H1 (cell line): ENCODE measurements at regions not wholly inside any gene's neighbourhood (a gene's known extent, or its start where the extent isn't known, plus 50 kb on each side); places are given as distances from the start of the nearest gene placed in this dataset.

Source experiments
- CTCF ChIA-PET: fragments of 300-600 bp; sonication (Branson Sonifier 250); formaldehyde crosslinking; loops from one replicate; lab custom pipeline; 2021; ENCODE audit not compliant: partially characterized antibody; lab: Charles Lee
- POLR2A ChIA-PET: fragments of 300-600 bp; sonication (Branson Sonifier 250); formaldehyde crosslinking; loops from one replicate; lab custom pipeline; 2021; ENCODE audit warnings: inconsistent platforms; ENCODE audit not compliant: partially characterized antibody; lab: Charles Lee
- DNase-seq, 2 experiments: peaks; one replicate each; pipeline versions ENCODE4 v3.0.0 to v3.0.0-alpha.2; 2010 to 2022; ENCODE audit warnings: low spot score in 2 of 2, low read depth in 1 of 2, mixed read lengths in 1 of 2
- FAIRE-seq: peaks from 2 replicates; lab custom pipeline; 2011; peaks lifted over from hg19 to GRCh38; lab: Jason Lieb, UNC
- H2AFZ ChIP-seq: 2 replicates; pipeline ENCODE4 v1.8.1; 2012; ENCODE audit warnings: low read length, inconsistent platforms
- H2AK5ac ChIP-seq: 2 replicates; pipeline ENCODE4 v1.6.1; 2013; ENCODE audit warnings: low read depth, low read length
- H2BK120ac ChIP-seq: replicated peaks from 2 replicates; pipeline ENCODE3; 2013; ENCODE audit warnings: low read depth, low read length, inconsistent platforms
- H2BK12ac ChIP-seq: 2 replicates; pipeline ENCODE4 v1.6.1; 2013; ENCODE audit warnings: low read depth, low read length
- H2BK15ac ChIP-seq: 2 replicates; pipeline ENCODE4 v1.6.1; 2013; ENCODE audit warnings: low read length
- H2BK20ac ChIP-seq: 2 replicates; pipeline ENCODE4 v1.6.1; 2013; ENCODE audit warnings: low read length
- H2BK5ac ChIP-seq: 2 replicates; pipeline ENCODE4 v1.6.1; 2013; ENCODE audit warnings: low read depth, low read length
- H3K14ac ChIP-seq: 2 replicates; pipeline ENCODE4 v1.6.1; 2013; ENCODE audit warnings: inconsistent platforms; ENCODE audit not compliant: insufficient read length
- H3K18ac ChIP-seq: 2 replicates; pipeline ENCODE4 v1.6.1; 2013; ENCODE audit warnings: low read length; ENCODE audit errors: extremely low read depth
- H3K23ac ChIP-seq: 2 replicates; pipeline ENCODE4 v1.6.1; 2013; ENCODE audit warnings: inconsistent platforms; ENCODE audit not compliant: insufficient read length
- H3K23me2 ChIP-seq: 2 replicates; pipeline ENCODE4 v1.6.1; 2013; ENCODE audit warnings: low read depth, low read length
- H3K27ac ChIP-seq: 2 replicates; pipeline ENCODE4 v1.6.1; 2011; ENCODE audit warnings: low read depth, low read length, inconsistent platforms
- H3K27me3 ChIP-seq, 4 experiments: replicated peaks in 1 of 4; 1 replicate in 1 of 4; 2 replicates in 3 of 4; pipeline versions ENCODE4 v1.6.1 to v1.8.1; 2011 to 2013; ENCODE audit warnings: low read length in 3 of 4, mild to moderate bottlenecking in 3 of 4, inconsistent platforms in 2 of 4, mixed read lengths in 2 of 4, moderate library complexity in 1 of 4; ENCODE audit not compliant: control insufficient read depth in 3 of 4, insufficient read depth in 3 of 4; ENCODE audit errors: extremely low read depth in 1 of 4
- H3K36me3 ChIP-seq, 4 experiments: 2 replicates each; pipeline versions ENCODE4 v1.6.1 to v1.8.1; 2011 to 2013; ENCODE audit warnings: mild to moderate bottlenecking in 4 of 4, low read length in 3 of 4, moderate library complexity in 2 of 4, control low read depth in 1 of 4, inconsistent platforms in 1 of 4; ENCODE audit not compliant: insufficient read depth in 4 of 4, control insufficient read depth in 2 of 4
- H3K4ac ChIP-seq: replicated peaks from 2 replicates; pipeline ENCODE3; 2013; ENCODE audit warnings: low read length, low read depth, mixed read lengths, inconsistent platforms; ENCODE audit not compliant: insufficient read length
- H3K4me1 ChIP-seq, 4 experiments: replicated peaks in 1 of 4; 1 replicate in 1 of 4; 2 replicates in 3 of 4; pipeline versions ENCODE4 v1.6.1 to v1.8.1; 2011 to 2013; ENCODE audit warnings: low read length in 3 of 4, inconsistent platforms in 2 of 4, mixed read lengths in 1 of 4; ENCODE audit not compliant: insufficient read depth in 4 of 4, control insufficient read depth in 3 of 4
- H3K4me2 ChIP-seq, 2 experiments: 2 replicates each; pipeline versions ENCODE4 v1.6.1 to v1.8.1; 2011 to 2013; ENCODE audit warnings: low read depth in 2 of 2, low read length in 2 of 2, control low read depth in 1 of 2, inconsistent platforms in 1 of 2, mild to moderate bottlenecking in 1 of 2; ENCODE audit not compliant: insufficient read depth in 1 of 2
- H3K4me3 ChIP-seq, 4 experiments: fragments of 200-600, 300-600 bp in 1 of 4; sonication (generic), shearing (Covaris generic), sonication (Bioruptor Twin) in 1 of 4; 2 replicates each; pipeline versions ENCODE4 v1.5.1 to v1.8.1; 2011 to 2016; ENCODE audit warnings: low read length in 4 of 4, low read depth in 3 of 4, control low read depth in 2 of 4, inconsistent platforms in 2 of 4, mild to moderate bottlenecking in 2 of 4, mixed read lengths in 1 of 4, moderate library complexity in 1 of 4; ENCODE audit not compliant: insufficient read depth in 2 of 4; ENCODE audit errors: extremely low read depth in 1 of 4
- H3K56ac ChIP-seq: replicated peaks from 2 replicates; pipeline ENCODE3; 2013; ENCODE audit warnings: low read depth, mild to moderate bottlenecking, mixed read lengths, low read length, inconsistent platforms; ENCODE audit not compliant: insufficient read length
- H3K79me1 ChIP-seq: 2 replicates; pipeline ENCODE4 v1.6.1; 2013; ENCODE audit warnings: low read depth, low read length, control low read depth
- H3K79me2 ChIP-seq, 2 experiments: 2 replicates each; pipeline versions ENCODE4 v1.6.1 to v1.8.1; 2012 to 2013; ENCODE audit warnings: low read length in 2 of 2, mild to moderate bottlenecking in 2 of 2, inconsistent platforms in 1 of 2; ENCODE audit not compliant: insufficient read depth in 2 of 2, control insufficient read depth in 1 of 2
- H3K9ac ChIP-seq, 4 experiments: replicated peaks in 1 of 4; 1 replicate in 1 of 4; 2 replicates in 3 of 4; pipeline versions ENCODE4 v1.6.1 to v1.8.1; 2011 to 2013; ENCODE audit warnings: low read depth in 3 of 4, low read length in 3 of 4, control low read depth in 2 of 4, mild to moderate bottlenecking in 2 of 4, moderate library complexity in 2 of 4, inconsistent platforms in 1 of 4; ENCODE audit errors: extremely low read depth in 1 of 4
- H3K9me3 ChIP-seq, 2 experiments: 2 replicates each; pipeline versions ENCODE4 v1.6.1 to v1.8.1; 2012 to 2013; ENCODE audit warnings: mild to moderate bottlenecking in 2 of 2, moderate library complexity in 2 of 2, control low read depth in 1 of 2, inconsistent platforms in 1 of 2, low read depth in 1 of 2, low read length in 1 of 2, mixed read lengths in 1 of 2; ENCODE audit not compliant: insufficient read depth in 2 of 2
- H4K20me1 ChIP-seq, 2 experiments: replicated peaks in 1 of 2; 2 replicates each; pipeline versions ENCODE3 to v1.8.1; 2011 to 2013; ENCODE audit warnings: inconsistent platforms in 2 of 2, low read length in 2 of 2, mild to moderate bottlenecking in 1 of 2; ENCODE audit not compliant: insufficient read depth in 2 of 2, control insufficient read depth in 1 of 2
- H4K5ac ChIP-seq: 2 replicates; pipeline ENCODE4 v1.6.1; 2013; ENCODE audit warnings: low read length, low read depth, mixed read lengths, inconsistent platforms; ENCODE audit not compliant: insufficient read length
- H4K8ac ChIP-seq: 2 replicates; pipeline ENCODE4 v1.8.0; 2013; ENCODE audit warnings: mild to moderate bottlenecking, moderate library complexity, low read length, inconsistent platforms; ENCODE audit not compliant: insufficient read depth; ENCODE audit errors: extremely low read depth
- H4K91ac ChIP-seq: replicated peaks from 2 replicates; pipeline ENCODE3; 2013; ENCODE audit warnings: low read length, mixed read lengths, inconsistent platforms; ENCODE audit not compliant: insufficient read length
- BACH1 ChIP-seq: IDR thresholded peaks from 2 replicates; pipeline ENCODE4 v1.6.1; 2012; ENCODE audit warnings: low read length, improper control_type of control experiment
- CEBPB ChIP-seq: IDR thresholded peaks from 2 replicates; pipeline ENCODE4 v1.6.1; 2012; ENCODE audit warnings: low read depth, low read length
- CREB1 ChIP-seq: IDR thresholded peaks from 2 replicates; pipeline ENCODE4 v1.6.1; 2012; ENCODE audit warnings: inconsistent platforms
- EP300 ChIP-seq, 2 experiments: IDR thresholded peaks; 1 replicate in 1 of 2; 2 replicates in 1 of 2; pipeline ENCODE4 v1.6.1; 2011 to 2012; ENCODE audit warnings: low read depth in 2 of 2, low read length in 2 of 2, mild to moderate bottlenecking in 2 of 2, borderline replicate concordance in 1 of 2, inconsistent platforms in 1 of 2, moderate library complexity in 1 of 2
- GABPA ChIP-seq: IDR thresholded peaks from 2 replicates; pipeline ENCODE4 v1.6.1; 2011; ENCODE audit warnings: mild to moderate bottlenecking, low read length, moderate library complexity, borderline replicate concordance; ENCODE audit not compliant: insufficient read depth
- KDM1A ChIP-seq: fragments of 200-600, 300-600 bp; sonication (generic); IDR thresholded peaks from 2 replicates; pipeline ENCODE4 v1.7.1; 2016; ENCODE audit warnings: mild to moderate bottlenecking, low read length, borderline replicate concordance
- MAFK ChIP-seq: IDR thresholded peaks from 2 replicates; pipeline ENCODE4 v1.6.1; 2012; ENCODE audit warnings: low read depth, mild to moderate bottlenecking, improper control_type of control experiment, low read length
- NANOG ChIP-seq: IDR thresholded peaks from 2 replicates; pipeline ENCODE4 v1.6.1; 2011; ENCODE audit warnings: low read length, low read depth, mild to moderate bottlenecking, inconsistent platforms; ENCODE audit not compliant: insufficient read depth, poor library complexity, severe bottlenecking
- RBBP5 ChIP-seq: IDR thresholded peaks from 2 replicates; pipeline ENCODE4 v1.7.1; 2012; ENCODE audit warnings: low read depth, mild to moderate bottlenecking, inconsistent platforms, low read length, moderate library complexity, borderline replicate concordance
- SAP30 ChIP-seq: fragments of 300-600 bp; sonication (generic); IDR thresholded peaks from 2 replicates; pipeline ENCODE4 v1.7.1; 2012; ENCODE audit warnings: low read length, moderate library complexity, mild to moderate bottlenecking, inconsistent platforms; ENCODE audit not compliant: insufficient read depth, insufficient replicate concordance
- SP1 ChIP-seq: IDR thresholded peaks from 2 replicates; pipeline ENCODE4 v1.6.1; 2011; ENCODE audit warnings: low read depth, low read length
- ZNF274 ChIP-seq: IDR thresholded peaks from 2 replicates; pipeline ENCODE4 v1.7.0; 2012; ENCODE audit warnings: low read length, borderline replicate concordance; ENCODE audit errors: extremely low read depth
- WGBS, 2 experiments: shearing (Covaris generic) in 1 of 2; methylation state at CpG; one replicate each; pipeline versions ENCODE4 v1.1.6 to v1.1.7; 2013 to 2015; ENCODE audit warnings: low lambda C conversion rate in 2 of 2, mixed read lengths in 2 of 2, inconsistent platforms in 1 of 2, low coverage in 1 of 2, missing lambda C conversion rate in 1 of 2; ENCODE audit not compliant: insufficient replicate concordance in 2 of 2, insufficient coverage in 1 of 2, insufficient read length in 1 of 2; ENCODE audit errors: extremely low coverage in 1 of 2, missing lambda C conversion rate in 1 of 2; 5-methylcytosine and 5-hydroxymethylcytosine counted together

DNA sequence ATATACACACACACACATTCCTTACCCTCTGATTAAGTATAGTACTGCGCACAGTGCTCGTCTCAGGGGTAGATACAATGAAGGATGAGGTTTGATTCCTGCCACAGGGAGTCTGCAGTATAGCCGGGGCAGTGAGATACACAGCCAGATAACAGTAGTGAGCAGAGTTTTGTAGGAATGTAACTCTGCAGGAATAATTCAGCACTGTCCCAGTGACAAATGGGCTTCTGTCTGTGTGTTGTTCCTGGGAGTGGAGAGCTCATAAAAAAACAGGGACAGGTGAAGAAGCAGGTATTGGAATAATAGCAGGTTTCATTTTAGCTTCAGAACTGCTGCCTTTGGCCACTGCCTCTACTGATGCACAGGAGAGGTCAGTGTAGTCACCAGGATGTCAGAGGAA is 85.3 kb upstream of the OR9Q1 start:
- no peak overlapping the region for H3K4me2 ChIP-seq
- no peaks in the 10 kb centered on the region for H3K79me1 ChIP-seq
- H2BK12ac ChIP-seq = no peak overlapping the region
- POLR2A ChIA-PET = no interaction called here
- no peaks in the 10 kb centered on the region for H3K79me2 ChIP-seq
- no peak overlapping the region for H2BK20ac ChIP-seq
- no peak overlapping the region for H3K4ac ChIP-seq
- FAIRE-seq = no peak
- H3K9me3 ChIP-seq = peaks cover 0 to 2% of the 10 kb centered on the region in 2 experiments; a peak in 1 of 4 replicates
- no peak overlapping the region for H4K8ac ChIP-seq
- H2BK15ac ChIP-seq = no peak overlapping the region
- no peak overlapping the region for H2BK120ac ChIP-seq
- H3K4me3 ChIP-seq = no peak overlapping the region
- no peak overlapping the region for H4K5ac ChIP-seq
- no peaks in the 10 kb centered on the region for H3K23me2 ChIP-seq
- H3K56ac ChIP-seq = no peak overlapping the region
- peak overlapping the region; percentile 13; the same call in 1 of the 2 replicates for H2AFZ ChIP-seq
- no peaks in the 10 kb centered on the region for H3K4me1 ChIP-seq
- H3K23ac ChIP-seq = no peak overlapping the region
- DNase-seq = no peak
- H2AK5ac ChIP-seq = no peak overlapping the region
- H2BK5ac ChIP-seq = no peak overlapping the region
- H4K91ac ChIP-seq = no peak overlapping the region
- whole genome bisulfite sequencing, 2 experiments = 90% methylated on average over 3 of the region's 3 CpGs; no CpG with 5 or more reads in 1 of the 2 experiments
- H3K27me3 ChIP-seq = no peaks in the 10 kb centered on the region; a peak in 1 of 7 replicates
- no peak overlapping the region for H3K27ac ChIP-seq
- CTCF ChIA-PET = interaction anchor here (0.6 to 1.0 kb wide), 2 partner anchors 123 to 462 kb away, joined by 3 to 5 read pairs; no protein-coding TSS in a partner anchor
- H3K36me3 ChIP-seq = no peaks in the 10 kb centered on the region
- H3K9ac ChIP-seq = no peak overlapping the region
- no peaks in the 10 kb centered on the region for H4K20me1 ChIP-seq
- TF ChIP-seq RBBP5 = no peak
- TF ChIP-seq SAP30 = no peak
- TF ChIP-seq GABPA = no peak
- TF ChIP-seq SP1 = no peak
- TF ChIP-seq MAFK = no peak
- no peak for TF ChIP-seq ZNF274
- no peak for TF ChIP-seq KDM1A
- no peak for TF ChIP-seq NANOG
- TF ChIP-seq CREB1 = no peak
- TF ChIP-seq EP300 (IDR thresholded peaks at IDR 0.05; ENCODE audit: borderline replicate concordance in 1 of 2, low read depth in 2 of 2, low read length in 2 of 2) = no peak
- no peak for TF ChIP-seq CEBPB
- TF ChIP-seq BACH1 = no peak
- no peak overlapping the region for H3K14ac ChIP-seq
- 0 out of 2 replicates have a peak overlapping the region, but pooled peaks have one; percentile 10 for H3K18ac ChIP-seq
